Psoas muscle (tissue), 7 donors: ENCODE measurements at regions not wholly inside any gene's neighbourhood (a gene's known extent, or its start where the extent isn't known, plus 50 kb on each side); places are given as distances from the start of the nearest gene placed in this dataset.

Source experiments
- ATAC-seq, 4 donors: fragments of 200-7000 bp; cut with Tn5 transposase; one replicate each; pipeline ENCODE4 v1.9.1; 2020; ENCODE audit warnings: moderate library complexity in 3 of 4, mild to moderate bottlenecking in 2 of 4
- DNase-seq, 2 donors: peaks; one replicate each; pipeline ENCODE4 v3.0.0-alpha.2; 2020
- H3K27ac ChIP-seq: fragments of 200-600 bp; one replicate; pipeline ENCODE4 v1.8.0; 2022
- H3K27me3 ChIP-seq, 3 donors: fragments of 200-600 bp in 1 of 3; one replicate each; pipeline versions ENCODE4 v1.6.1 to v1.8.0; 2013 to 2022; ENCODE audit warnings: low read length in 2 of 3, mild to moderate bottlenecking in 2 of 3, moderate library complexity in 1 of 3; ENCODE audit not compliant: insufficient read depth in 3 of 3
- H3K36me3 ChIP-seq, 2 donors: fragments of 200-600 bp in 1 of 2; one replicate each; pipeline versions ENCODE4 v1.6.1 to v1.8.0; 2013 to 2022; ENCODE audit warnings: low read depth in 1 of 2, mild to moderate bottlenecking in 1 of 2, moderate library complexity in 1 of 2; ENCODE audit not compliant: insufficient read depth in 1 of 2
- H3K4me1 ChIP-seq: fragments of 200-600 bp; one replicate; pipeline ENCODE4 v1.8.0; 2022
- H3K4me3 ChIP-seq: fragments of 200-600 bp; one replicate; pipeline ENCODE4 v1.8.0; 2022; ENCODE audit warnings: mild to moderate bottlenecking
- H3K9me3 ChIP-seq: fragments of 200-600 bp; one replicate; pipeline ENCODE4 v1.8.0; 2022
- CTCF ChIP-seq: fragments of 200-600 bp; IDR thresholded peaks from one replicate; pipeline ENCODE4 v1.8.0; 2022; ENCODE audit warnings: antibody characterized with exemption
- WGBS, 3 donors: extraction: QIAGEN DNeasy Blood & Tissue Kit; methylation state at CpG; one replicate each; pipeline versions ENCODE4 v1.1.6 to v1.1.7; 2013; 5-methylcytosine and 5-hydroxymethylcytosine counted together
- intact Hi-C, 2 donors: fragments of 100-400 bp; cut with DNase I; formaldehyde crosslinking; loops; one replicate each; pipeline versions ENCODE4 v1.11.0 to v1.14.2; 2022
- donor health status: healthy with polysubstance abuse.
- donor health status: DM: no; HTN: no; CAD: no; lungs with moderate emphysema.
- donor health status: Bipolar disorder and iron deficiency.
- donor health status: healthy.
- donor health status: DM: yes; HTN: yes; CAD: no.
- donor health status: DM: no; HTN: no; CAD: no.
- donor health status: DM: yes; HTN: yes; CAD: no.

- no peak overlapping the region for H3K27ac ChIP-seq
- 20 to 27% (median 21%) methylated on average over 3 of the region's 3 CpGs for WGBS, 3 donors
- H3K27me3 ChIP-seq, result no peaks in the 10 kb centered on the region
- no peaks in the 10 kb centered on the region for H3K4me1 ChIP-seq
- DNase-seq (no peak), ATAC-seq (no peak)
- H3K4me3 ChIP-seq, result no peak overlapping the region
- H3K36me3 ChIP-seq, result no peaks in the 10 kb centered on the region
- no peak for TF ChIP-seq CTCF
- intact Hi-C loops, result no loop called here
- no peaks in the 10 kb centered on the region for H3K9me3 ChIP-seq
Measured at GRCh38 chr6:153437193-153437592, 306.1 kb upstream of the RGS17 start.

GRCh38 chr6:153436351-153436750 lies 305.3 kb upstream of the RGS17 start:
- intact Hi-C loops, result no loop called here
- ATAC-seq, result no peak
- WGBS, 3 donors, result 39 to 51% (median 50%) methylated on average over 5 of the region's 5 CpGs
- Histone ChIP-seq H3K27me3 (no peaks in the 10 kb centered on the region), H3K4me1 (no peaks in the 10 kb centered on the region), H3K9me3 (no peaks in the 10 kb centered on the region), H3K4me3 (no peak overlapping the region), H3K27ac (no peak overlapping the region), H3K36me3 (no peaks in the 10 kb centered on the region)
- DNase-seq, result no peak
- no peak for TF ChIP-seq CTCF

- Histone ChIP-seq H3K36me3 (no peaks in the 10 kb centered on the region), H3K27me3 (no peaks in the 10 kb centered on the region), H3K4me1 (no peaks in the 10 kb centered on the region), H3K27ac (no peak overlapping the region), H3K4me3 (no peak overlapping the region), H3K9me3 (no peaks in the 10 kb centered on the region)
- intact Hi-C loops, result no loop called here
- TF ChIP-seq CTCF, result no peak
- ATAC-seq (no peak), DNase-seq (no peak)
Measured at GRCh38 chr6:153435787-153436186, 304.7 kb upstream of the RGS17 start.

DNA sequence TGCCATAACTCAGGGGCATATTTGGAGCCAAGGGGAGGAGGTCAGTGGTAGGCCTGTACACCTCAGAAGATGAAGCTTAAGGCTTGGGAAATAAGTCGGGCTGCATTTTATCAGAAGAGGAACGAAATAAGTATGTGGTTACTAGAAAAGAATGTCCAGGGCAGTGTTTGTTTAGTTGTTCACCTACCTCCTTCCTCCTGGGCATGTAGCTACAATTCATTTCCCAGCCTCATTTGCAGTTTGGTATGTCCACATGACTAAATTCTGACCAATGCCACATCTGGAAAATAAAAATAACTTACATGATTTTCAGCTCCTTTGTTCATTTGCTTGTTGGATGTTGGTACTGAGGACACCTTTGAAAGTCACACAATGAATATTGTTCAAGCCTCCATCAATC lies 294.5 kb upstream of the RGS17 start:
- Histone ChIP-seq H3K9me3 (no peaks in the 10 kb centered on the region), H3K4me3 (no peak overlapping the region), H3K27me3 (peaks cover 0 to 1% (median 0%) of the 10 kb centered on the region in 3 donors), H3K27ac (no peak overlapping the region), H3K4me1 (no peaks in the 10 kb centered on the region), H3K36me3 (no peaks in the 10 kb centered on the region)
- no peak for TF ChIP-seq CTCF
- WGBS, 3 donors, result 67 to 73% (median 71%) methylated on average over 2 of the region's 2 CpGs
- intact Hi-C loops, result no loop called here
- DNase-seq (no peak), ATAC-seq (no peak)

DNA sequence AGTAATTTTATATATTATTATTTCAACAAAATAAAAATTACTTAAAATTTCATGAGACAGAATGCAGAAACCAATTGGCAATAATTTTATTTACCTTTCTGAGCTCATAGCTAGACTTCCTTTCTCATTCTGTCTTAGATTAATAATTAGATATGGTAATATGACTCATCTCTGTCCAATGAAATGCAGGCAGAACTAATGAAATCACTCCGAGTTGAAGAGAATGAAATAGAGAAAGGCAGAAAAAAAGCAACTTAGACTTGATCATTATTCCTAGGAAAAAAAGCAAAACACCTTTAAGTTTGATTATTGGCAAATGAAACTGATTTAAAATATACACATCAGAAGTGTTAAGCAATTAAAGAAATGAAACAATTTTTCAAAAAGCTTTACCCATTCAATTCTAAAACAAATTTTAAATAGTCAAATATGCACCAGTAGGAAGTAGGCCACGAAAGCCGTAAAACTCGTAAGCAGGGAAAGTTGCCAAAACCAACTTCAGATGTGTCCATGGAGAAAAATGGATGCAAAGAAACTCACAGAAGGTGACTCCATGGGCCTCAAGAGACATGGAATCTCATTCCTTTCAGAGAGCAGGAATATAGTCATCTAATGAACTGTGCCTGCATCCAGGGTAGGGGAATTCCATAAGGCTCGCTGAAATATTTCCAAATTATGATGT lies 293.8 kb upstream of the RGS17 start:
- H3K4me1 ChIP-seq, result no peaks in the 10 kb centered on the region
- TF ChIP-seq CTCF, result no peak
- intact Hi-C loops, result no loop called here
- no peaks in the 10 kb centered on the region for H3K9me3 ChIP-seq
- DNase-seq (no peak), ATAC-seq (no peak)
- H3K27me3 ChIP-seq, result no peaks in the 10 kb centered on the region
- H3K27ac ChIP-seq, result no peak overlapping the region
- H3K4me3 ChIP-seq, result no peak overlapping the region
- 46 to 52% (median 48%) methylated on average over 5 of the region's 5 CpGs for WGBS, 3 donors
- H3K36me3 ChIP-seq, result no peaks in the 10 kb centered on the region
